ENCODE measurements at regions not wholly inside any gene's neighbourhood (a gene's known extent, or its start where the extent isn't known, plus 50 kb on each side); places are given as distances from the start of the nearest gene placed in this dataset.

DNA sequence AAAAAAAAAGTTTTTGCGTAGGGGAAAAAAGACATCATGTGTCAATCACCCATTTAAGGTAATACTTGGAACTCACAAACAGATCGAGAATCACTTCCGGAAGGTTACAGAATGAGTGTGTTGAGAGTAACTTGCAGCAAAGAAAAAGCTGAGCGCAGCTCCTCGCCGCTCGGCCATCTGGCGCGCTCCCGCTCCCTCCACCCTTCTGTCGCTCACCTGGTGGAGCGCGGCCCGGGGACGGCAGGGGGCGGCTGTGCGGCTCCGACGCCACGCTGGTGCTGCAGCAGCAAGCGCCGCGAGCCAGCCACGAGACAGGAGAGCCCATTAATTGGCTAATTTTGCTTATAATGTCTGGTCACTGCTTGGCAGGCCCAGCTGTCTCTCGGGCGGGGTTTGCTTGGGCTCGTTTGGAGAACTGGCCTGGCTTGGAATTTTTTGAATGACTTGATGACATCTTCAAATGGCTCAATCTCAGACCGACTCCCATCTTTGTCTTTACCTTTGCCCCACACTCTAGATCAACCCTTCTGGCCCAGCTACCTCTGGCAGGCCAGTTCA lies 601.8 kb downstream of the CCDC171 start:
- intact Hi-C loops (cut with DNase I; ENCODE audit: low total_unique reads): no loop called here
- Histone ChIP-seq H3K4me1 (no peaks in the 10 kb centered on the region), H3K27me3 (no peaks in the 10 kb centered on the region), H3K27ac (peak overlapping the region in 1 of 2 donors; percentile 72), H3K36me3 (no peaks in the 10 kb centered on the region), H3K9me3 (no peaks in the 10 kb centered on the region), H3K4me3 (no peak overlapping the region)
- no peak for TF ChIP-seq POLR2A (IDR thresholded peaks at IDR 0.05)
- TF ChIP-seq, protein P1, sequence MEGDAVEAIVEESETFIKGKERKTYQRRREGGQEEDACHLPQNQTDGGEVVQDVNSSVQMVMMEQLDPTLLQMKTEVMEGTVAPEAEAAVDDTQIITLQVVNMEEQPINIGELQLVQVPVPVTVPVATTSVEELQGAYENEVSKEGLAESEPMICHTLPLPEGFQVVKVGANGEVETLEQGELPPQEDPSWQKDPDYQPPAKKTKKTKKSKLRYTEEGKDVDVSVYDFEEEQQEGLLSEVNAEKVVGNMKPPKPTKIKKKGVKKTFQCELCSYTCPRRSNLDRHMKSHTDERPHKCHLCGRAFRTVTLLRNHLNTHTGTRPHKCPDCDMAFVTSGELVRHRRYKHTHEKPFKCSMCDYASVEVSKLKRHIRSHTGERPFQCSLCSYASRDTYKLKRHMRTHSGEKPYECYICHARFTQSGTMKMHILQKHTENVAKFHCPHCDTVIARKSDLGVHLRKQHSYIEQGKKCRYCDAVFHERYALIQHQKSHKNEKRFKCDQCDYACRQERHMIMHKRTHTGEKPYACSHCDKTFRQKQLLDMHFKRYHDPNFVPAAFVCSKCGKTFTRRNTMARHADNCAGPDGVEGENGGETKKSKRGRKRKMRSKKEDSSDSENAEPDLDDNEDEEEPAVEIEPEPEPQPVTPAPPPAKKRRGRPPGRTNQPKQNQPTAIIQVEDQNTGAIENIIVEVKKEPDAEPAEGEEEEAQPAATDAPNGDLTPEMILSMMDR (IDR thresholded peaks at IDR 0.05): peak in 2 of 4 experiments; percentile 12 to 38
- no peak for DNase-seq

DNA sequence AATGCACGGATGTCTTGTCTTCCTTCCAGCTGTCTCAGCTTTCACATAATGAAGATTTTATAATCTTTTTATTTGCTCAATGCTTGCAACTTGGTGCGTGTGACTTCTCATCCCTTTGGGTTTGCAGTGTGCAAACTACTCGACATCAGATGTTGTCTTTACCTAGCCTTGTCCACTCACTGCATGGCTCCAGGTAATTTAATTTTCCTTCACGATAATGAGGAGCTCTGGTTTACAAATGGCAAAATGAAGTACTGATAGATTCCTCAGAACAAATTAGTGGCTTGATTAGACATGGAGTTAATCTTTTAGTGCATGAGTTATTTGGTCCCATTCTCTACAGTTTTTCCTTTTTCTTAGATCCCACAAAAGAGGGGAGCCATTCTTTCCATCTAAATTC lies 603.0 kb downstream of the CCDC171 start:
- no peak for TF ChIP-seq POLR2A (IDR thresholded peaks at IDR 0.05)
- TF ChIP-seq, protein P1 (IDR thresholded peaks at IDR 0.05): no peak
- intact Hi-C loops (cut with DNase I; ENCODE audit: low total_unique reads): no loop called here

DNA sequence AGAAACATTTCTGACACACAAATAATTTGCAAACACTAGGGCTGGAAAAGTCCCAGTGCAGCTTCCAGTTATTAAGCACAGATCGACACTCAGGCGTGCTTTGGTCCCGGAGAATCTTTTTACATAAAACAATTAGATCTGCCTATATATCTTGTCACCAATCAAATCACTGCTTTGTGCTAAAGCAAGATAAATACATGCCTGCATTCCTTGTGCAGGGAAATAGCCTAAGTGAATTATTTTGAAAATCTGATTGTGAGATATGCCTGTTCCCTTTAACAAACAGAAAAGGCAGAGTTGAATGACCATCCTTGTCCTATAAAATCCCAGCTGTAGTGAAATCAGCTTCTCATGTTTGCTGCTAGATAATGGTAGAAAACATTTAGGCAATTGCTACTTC lies 604.4 kb downstream of the CCDC171 start:
- no peak overlapping the region for H3K27ac ChIP-seq
- intact Hi-C loops (cut with DNase I; ENCODE audit: low total_unique reads): no loop called here
- no peaks in the 10 kb centered on the region for H3K9me3 ChIP-seq
- H3K27me3 ChIP-seq: no peaks in the 10 kb centered on the region
- H3K4me1 ChIP-seq: no peaks in the 10 kb centered on the region
- TF ChIP-seq, protein P1 (IDR thresholded peaks at IDR 0.05): no peak
- no peak for TF ChIP-seq POLR2A (IDR thresholded peaks at IDR 0.05)
- no peak overlapping the region for H3K4me3 ChIP-seq
- DNase-seq: no peak
- no peaks in the 10 kb centered on the region for H3K36me3 ChIP-seq

More for the DNA sequence above, 603.0 kb downstream of the CCDC171 start:
- Histone ChIP-seq H3K4me3 (no peak overlapping the region), H3K27ac (no peak overlapping the region), H3K4me1 (no peaks in the 10 kb centered on the region), H3K36me3 (no peaks in the 10 kb centered on the region), H3K9me3 (no peaks in the 10 kb centered on the region), H3K27me3 (no peaks in the 10 kb centered on the region)
- DNase-seq: no peak

DNA sequence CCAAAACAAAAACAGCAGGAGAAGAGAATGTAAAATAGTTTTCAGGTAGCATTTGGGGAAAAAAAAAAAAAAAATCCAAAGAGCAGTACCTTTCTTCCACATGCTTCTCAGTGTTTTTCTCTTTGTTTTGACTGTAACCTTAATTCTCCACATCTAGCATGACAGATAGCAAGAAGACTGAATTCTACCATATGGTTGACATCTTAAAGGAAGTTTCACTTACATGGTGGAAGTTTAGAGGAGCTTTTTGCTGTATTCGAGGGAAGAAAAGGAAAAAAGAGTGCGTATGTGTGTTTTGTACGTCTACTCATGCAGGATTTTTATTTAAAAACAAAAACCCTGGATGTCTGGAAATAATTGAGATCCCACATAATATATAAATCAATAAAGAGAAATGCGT lies 604.8 kb downstream of the CCDC171 start:
- H3K27ac ChIP-seq: no peak overlapping the region
- H3K4me3 ChIP-seq: no peak overlapping the region
- no peaks in the 10 kb centered on the region for H3K9me3 ChIP-seq
- no peaks in the 10 kb centered on the region for H3K36me3 ChIP-seq
- intact Hi-C loops (cut with DNase I; ENCODE audit: low total_unique reads): no loop called here
- no peaks in the 10 kb centered on the region for H3K27me3 ChIP-seq
- no peak for DNase-seq
- H3K4me1 ChIP-seq: no peaks in the 10 kb centered on the region
- TF ChIP-seq POLR2A (IDR thresholded peaks at IDR 0.05): no peak
- TF ChIP-seq, protein P1 (IDR thresholded peaks at IDR 0.05): no peak

DNA sequence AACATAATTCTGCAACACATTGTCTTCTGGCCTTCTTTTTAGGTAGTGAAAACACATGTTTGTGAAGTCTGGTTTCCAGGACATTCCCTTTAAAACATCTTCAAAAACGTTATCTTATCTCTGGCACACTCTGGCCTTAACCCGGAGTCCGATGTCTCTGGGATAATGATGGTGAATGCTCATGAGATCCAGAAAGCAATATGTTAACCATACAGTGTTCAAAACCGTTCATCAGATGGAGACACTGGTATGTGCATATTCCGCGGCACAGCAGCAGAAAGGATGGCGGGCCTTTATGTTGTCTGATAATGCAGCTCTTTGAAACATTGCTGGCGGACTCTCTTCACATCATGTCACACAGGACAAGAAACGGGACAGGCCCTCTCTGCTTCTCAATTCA lies 605.2 kb downstream of the CCDC171 start:
- no peaks in the 10 kb centered on the region for H3K9me3 ChIP-seq
- TF ChIP-seq POLR2A (IDR thresholded peaks at IDR 0.05): no peak
- TF ChIP-seq, protein P1 (IDR thresholded peaks at IDR 0.05): no peak
- no peak overlapping the region for H3K27ac ChIP-seq
- no peak for DNase-seq
- H3K4me3 ChIP-seq: no peak overlapping the region
- H3K36me3 ChIP-seq: no peaks in the 10 kb centered on the region
- intact Hi-C loops (cut with DNase I; ENCODE audit: low total_unique reads): no loop called here
- no peaks in the 10 kb centered on the region for H3K27me3 ChIP-seq
- H3K4me1 ChIP-seq: no peaks in the 10 kb centered on the region
